Hypothalamus (tissue), 51 donors: ENCODE measurements at regions not wholly inside any gene's neighbourhood (a gene's known extent, or its start where the extent isn't known, plus 50 kb on each side); places are given as distances from the start of the nearest gene placed in this dataset.
A peak's percentile ranks its signal among the peaks of the same experiment; 100 is the strongest.
"Not testable (repeated sequence)": the region's sequence is repeated elsewhere in the genome, so short reads cannot be mapped to it uniquely, and the experiment has no call there.

Experiments used
- DNase-seq, 51 donors: peaks; one replicate each; lab custom pipeline; 2025; lab: John Stamatoyannopoulos, UW

DNA sequence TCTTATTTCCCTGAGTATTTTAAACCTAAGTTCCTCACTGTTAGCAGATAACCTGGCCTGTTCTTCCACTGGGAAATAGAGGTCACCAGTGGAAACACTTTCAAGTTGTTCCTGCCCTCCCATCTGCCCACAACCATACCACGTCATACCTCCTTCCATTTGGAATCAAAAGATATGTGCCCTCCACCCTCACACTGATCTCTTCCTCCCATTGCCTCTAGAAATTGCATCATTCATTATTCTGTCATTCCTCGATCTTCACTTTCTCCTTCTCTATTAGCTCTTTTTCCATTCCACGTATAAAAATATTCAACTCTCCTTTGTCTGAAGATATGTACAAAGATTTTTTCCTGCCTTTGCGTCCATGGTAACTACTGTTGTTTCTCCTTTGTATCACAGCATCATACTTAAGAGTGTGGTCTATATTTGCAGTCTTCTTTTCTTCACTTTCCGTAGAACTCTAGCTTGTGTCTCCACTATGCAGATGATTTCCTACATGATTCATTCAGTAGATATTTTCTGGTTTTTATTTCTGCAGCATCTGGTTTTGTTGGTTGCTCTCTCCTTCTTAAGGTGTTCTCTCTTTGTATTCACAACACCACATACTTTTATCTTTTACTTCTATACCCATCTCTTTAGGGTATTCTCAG is 312.3 kb downstream of the REEP3 start:
- DNase-seq = no peak

DNA sequence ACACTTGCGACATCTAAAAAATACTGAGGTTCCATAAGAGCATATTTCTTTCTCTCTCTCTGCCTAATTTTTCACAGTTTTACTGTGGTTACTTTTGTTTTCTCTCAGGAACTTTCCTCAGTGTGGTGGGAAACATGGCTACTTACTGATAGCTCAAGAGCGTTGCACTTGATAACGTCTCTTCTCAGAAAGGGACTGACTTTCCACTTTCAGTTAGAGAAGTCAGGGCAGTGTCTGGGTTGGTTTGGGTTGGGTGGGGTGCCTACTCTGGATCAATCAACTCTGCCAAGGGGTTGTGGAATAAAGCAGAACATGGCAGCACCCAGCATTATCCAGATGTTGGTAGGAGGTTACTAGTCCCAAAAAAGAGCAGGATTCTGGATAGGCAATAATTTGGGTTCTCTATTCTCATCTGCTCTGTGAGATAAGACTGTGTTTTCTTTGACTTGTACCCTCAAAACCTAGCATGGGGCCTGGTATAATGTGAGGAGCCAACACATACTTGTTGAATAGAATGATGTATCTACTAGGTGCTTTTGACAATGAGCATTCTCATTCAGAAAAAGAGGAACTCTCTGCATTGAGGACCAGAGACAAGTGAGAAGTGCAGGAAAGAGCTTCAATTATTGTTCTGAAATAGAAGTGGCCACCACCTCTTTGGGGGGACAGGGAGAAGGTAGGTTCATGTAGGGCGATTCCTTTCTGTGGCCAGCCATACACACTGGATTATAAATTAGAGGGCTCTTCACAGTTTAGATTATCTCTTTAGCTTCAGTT is 315.7 kb downstream of the REEP3 start:
- no peak for DNase-seq

DNA sequence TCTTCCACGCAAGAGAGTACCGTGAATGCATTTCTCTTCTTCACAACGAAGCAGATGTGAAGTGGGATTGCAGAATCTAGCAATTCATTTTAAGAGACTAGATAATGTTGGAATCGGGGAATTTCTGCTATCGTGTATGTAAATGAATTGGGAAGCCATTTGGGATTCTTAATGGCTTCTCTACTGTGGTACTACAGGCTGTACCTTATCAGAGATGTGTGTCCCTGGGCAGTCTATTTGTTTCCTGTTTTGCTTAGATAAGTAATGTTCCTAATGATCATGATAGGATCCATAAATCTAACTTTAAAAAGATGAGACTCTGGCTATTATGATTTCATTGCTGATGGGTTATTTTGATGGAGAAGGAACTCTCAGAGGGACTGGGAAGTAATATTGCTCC is 320.6 kb downstream of the REEP3 start:
- no peak for DNase-seq

DNA sequence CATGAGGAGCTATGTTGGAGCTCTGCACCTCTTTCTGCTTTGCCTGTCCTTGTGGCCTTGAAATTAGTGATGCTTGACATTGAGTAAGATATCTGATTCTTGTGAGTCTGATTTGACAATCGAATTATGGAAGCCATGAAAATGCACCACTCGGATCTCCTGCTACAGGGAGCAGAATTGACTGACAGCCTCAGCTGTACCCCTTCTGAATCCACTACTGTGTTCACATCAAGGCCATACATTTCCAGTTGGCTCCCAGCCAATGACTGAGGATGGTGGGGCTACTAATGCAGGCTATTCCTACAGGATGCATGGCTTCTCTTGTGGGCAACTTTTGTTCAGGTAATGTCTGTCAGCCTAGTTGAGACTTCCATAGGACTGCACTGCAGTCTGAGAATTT is 321.9 kb downstream of the REEP3 start:
- DNase-seq = no peak

DNA sequence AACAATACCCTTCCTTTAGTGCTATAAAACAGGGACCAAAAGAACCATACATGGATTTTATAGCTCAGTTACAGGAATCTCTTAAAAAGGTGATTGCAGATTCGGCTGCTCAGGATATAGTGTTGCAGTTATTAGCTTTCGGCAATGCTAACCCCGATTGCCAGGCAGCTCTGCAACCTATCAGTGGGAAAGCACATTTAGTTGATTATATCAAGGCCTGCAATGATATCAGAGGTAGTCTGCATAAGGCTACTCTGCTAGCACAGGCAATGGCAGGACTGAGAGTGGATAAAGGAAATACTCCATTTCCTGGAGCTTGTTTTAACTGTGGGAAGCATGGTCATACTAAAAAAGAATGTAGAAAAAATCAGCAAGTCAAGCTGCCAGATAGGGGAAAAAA is 327.7 kb downstream of the REEP3 start:
- not testable (repeated sequence) for DNase-seq

DNA sequence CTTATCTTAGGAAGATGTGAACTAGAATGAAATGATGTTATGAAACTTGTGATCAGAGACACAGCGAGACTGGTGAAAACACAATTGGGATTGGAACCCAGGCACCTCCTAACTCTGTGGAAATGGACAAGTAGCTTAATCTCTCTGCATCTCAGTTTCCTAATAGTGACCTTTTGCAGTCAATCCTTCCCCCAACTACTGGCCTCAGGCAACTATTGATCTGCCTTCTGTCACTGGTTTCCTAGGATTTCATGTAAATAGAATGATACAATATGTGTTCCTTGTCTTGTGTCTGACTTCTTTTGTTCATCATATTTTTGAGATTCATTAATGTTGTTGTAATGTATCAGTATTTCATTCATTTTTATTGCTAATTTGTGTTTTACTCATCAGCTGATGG is 341.7 kb downstream of the REEP3 start:
- DNase-seq = no peak

DNA sequence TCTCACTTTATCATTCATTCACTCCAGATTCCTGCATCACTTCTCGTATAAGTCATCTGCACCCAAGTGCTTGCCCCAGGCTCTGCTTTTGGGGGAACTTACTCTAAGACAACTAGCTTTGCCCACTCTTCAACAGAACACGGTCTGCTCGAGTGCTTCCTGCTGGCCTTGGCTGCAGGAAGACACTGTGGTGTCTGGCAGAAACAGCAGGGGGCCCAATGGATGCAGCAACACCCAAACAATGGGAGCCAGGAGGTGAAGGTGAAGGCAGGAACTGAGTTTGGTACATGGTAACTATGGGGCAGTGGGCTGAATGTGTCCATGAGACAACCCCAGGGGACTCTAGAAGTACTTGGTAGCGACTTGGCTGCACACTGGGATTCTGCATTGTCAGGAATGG is 344.0 kb downstream of the REEP3 start:
- no peak for DNase-seq

DNA sequence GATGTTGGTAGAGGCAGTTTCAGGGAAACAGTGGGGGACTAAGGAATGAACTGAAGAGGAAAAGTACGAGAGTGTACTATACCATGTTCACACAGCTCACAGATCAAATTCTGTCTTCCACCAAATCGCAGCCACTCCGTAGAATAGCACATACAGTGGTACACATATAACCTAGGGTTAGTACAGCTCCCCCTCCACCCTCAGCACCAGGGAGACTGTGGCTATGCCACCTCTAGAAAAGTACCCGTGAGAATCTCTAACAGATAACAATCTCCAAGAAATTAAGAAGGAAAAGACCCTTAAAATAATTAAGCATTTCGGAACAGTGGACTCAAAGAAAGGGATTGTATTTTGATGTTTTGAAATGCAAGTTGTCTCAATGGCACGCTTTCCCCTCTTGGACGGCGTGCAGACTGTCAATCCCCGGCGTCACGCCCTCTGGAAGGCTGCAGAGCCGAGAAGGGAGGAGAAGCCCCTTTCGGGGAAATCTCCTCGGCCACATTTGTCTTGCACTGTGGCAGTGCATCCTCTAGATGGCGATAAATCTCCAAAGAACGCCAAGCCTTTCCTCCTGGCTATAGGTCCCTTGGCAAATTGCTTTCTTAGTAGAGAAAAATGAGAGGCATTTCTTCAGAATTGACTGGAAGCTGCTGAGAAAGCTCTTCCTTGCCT is 345.0 kb downstream of the REEP3 start:
- DNase-seq = peak in 35 of 51 donors; percentile 0 to 63 (median 16)

DNA sequence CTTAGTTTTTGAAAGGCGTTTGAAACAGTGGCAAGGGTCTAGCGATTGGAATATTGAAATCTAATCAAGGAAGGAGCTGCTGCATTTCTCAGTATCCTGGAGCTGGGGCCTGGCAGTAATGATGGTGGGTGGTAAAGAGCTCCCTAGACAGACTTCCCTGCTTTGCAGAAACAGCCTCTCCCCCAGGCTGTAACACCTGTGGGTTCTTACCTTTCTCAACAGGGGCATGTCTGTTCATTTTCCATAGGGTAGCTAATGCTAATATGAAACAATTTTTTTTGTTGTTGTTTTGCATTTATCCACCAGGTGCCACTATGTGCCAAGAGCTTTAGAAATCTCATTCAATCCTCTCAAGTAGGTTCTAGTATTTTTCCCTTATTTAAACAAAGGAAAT is 345.5 kb downstream of the REEP3 start:
- peak in 1 of 51 donors; percentile 51 for DNase-seq

DNA sequence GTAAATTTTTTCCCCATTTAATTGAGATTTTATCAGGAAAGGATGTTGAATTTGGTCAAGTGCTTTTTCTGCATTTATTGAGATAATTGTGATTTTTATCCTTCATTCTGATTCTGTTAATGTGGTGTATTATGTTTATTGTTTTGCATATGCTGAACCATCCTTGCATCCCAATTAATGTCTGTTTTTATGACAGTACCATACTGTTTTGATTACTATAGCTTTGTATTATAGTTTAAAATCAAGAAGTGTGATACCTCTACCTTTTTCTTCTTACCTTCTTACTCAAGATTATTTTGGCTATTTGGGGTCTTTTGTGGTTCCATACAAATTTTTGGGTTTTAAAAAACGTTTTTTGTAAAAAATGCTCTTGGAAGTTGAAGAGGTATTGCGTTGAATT is 357.2 kb downstream of the REEP3 start:
- DNase-seq = no peak

DNA sequence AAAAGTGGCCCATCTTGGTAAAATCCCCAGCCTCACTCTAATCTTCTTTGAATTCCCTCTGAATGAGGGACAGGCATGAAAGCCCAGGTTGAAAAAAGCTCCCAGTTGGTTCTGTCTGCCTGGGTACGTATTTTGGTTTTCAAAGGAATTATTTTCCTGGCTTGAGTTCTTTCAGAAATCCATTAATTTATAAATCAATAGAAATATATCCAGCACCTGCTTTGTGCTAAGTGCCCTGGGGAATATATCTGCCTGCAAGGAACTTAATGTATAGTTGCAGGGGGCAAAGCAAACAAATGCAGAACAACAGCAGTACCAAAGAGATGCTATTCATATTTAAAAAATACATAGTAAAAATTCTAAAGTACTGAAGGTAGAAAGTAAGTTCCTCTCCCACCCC is 362.7 kb downstream of the REEP3 start:
- DNase-seq = no peak

DNA sequence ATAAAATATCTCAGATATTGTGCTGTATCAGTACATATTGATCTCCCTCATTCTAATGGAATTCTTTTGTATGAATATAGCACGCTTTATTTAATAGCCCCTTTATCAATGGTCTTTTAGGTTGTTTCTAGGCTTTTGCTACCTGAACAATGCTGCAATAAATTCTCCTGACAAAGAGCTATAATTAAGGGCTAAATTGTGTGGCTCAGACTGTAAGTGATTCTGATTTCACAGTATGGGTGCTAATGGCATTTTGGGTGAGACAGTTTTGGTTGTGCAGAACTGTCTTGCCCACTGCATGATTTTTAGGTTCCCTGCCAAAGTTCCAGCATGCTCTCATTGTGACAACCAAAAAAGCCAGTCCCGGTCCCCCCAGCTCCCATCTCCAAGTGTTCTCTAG is 363.2 kb downstream of the REEP3 start:
- no peak for DNase-seq

DNA sequence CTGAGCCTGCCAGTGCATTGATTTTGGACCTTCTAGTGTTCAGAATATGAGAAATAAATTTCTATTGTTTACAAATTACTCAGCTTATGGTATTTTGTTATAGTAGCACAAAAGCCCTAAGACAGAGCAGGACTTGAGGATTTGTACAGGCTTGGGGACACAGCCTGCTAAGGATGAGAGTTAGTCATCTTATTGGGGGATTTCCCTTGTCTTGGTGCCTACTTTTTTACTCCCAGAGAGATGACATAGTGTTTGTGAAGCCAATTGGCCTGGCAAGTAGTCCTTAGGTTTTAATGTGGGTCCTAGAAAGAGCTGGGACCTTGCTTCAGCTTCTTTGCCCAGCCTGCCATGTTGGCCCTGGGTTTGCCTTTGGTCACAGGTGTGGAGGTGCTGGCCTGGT is 364.0 kb downstream of the REEP3 start:
- DNase-seq = no peak

DNA sequence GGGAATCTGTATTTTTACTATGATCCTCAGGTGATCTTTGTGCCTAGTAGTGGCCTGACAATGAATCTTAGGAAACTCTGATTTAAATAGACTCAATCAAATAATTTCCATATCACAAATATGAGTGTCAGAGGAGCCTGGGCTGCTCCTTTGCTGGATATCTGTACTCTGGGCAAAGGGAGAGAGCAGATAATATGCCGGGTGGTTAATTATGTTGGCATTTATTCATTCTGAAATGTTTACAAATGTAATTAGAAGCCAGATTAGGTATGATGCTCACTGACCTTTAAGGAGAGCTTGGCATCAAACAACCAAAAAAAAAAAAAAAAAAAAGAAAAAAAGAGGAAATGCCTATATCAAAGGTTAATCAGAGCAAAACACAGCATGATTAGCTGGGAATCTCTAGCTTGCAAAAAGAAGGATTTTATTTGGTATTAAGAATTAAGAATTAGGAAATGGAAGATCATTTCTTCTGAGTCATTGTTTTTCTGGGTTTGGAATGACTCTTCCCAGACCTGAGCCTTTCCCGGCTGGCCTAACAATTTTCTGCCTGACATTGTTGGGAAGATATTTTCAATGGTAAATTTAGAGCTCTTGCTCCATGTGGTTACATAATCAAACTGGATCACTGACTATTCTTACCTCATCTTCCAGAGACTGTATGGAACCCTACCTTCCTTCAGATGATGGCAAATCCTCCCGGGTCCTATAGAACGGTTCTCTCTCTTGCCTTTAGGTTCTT is 365.3 kb downstream of the REEP3 start:
- no peak for DNase-seq

DNA sequence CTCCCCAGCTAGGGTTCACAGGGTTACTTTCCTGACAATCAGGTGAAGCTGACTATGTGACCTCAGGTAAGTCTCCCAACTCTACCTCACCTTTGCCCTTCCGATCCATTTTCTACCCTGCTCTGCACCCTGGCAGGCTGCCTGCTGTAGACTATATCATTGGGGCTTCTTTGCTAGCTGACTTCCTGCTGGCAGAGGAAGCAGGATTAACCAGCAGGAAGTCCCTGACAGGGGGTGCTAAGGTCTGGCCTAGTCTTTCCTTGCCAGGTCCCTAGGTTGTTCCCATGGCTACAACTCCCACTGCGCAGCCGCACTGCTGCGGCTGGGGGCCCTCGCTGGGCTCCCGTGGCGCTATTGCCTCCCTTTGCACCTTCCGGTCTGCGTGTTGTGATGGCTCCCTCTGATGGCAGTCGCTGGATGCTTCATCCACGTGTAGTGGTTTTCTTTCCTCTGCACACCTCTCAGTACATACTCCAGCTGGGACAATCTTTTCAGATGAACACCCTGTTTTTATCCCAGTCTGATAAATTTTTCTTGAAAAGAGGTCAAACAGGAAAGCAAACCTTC is 365.9 kb downstream of the REEP3 start:
- DNase-seq = no peak

DNA sequence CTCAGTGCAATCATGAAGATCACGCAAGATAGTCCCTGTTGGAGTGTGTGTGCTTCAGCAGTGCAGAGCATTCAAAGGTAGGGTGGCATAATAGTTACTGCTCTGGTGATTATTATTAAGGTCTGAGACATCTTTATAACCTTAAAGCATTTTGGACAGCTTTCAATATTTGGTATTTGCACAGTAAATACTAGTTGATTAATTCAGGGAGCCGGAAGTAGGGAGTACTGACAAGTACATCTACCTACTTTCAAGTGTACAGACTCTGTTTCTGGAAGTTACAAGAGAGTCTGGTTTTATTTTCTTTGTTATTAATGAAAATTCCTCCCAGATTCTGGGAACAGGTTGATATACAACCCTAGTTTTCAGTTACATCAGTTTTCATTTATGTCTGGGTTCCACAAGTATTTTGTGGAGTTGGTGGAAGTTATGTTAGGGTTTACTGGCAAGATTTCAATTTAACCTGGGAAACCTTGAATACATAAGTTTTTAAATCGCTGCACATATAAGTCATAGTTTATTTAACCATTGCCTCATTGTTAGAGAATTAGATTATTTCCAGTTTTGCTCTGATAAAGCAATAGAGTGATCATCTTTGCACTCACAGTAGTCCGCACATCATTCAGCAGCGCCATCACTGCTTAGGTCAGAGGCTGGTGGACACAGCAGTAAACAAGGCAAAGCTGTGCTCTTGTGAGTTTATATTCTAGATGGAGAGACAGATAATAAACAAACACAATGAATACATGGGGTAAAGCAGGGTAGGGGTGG is 366.6 kb downstream of the REEP3 start:
- DNase-seq = no peak

DNA sequence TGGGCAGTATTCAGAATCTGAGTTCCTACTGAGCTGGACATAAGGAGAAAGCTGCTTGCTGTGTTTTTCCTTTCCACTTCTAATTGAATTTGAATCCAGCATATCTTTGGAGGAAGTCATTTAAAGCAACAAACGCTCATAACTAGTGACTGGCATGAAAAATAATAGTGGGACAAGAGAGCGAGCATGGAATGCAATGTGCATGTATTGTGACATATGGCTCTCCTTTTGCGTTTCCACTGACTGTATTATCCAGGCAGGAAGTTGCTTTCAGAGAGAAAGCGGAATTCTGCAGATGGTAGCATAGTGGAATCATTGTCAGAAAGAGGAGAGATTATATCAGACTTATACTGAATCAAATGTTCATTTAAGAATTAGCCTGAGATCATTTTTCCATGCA is 368.6 kb downstream of the REEP3 start:
- no peak for DNase-seq

DNA sequence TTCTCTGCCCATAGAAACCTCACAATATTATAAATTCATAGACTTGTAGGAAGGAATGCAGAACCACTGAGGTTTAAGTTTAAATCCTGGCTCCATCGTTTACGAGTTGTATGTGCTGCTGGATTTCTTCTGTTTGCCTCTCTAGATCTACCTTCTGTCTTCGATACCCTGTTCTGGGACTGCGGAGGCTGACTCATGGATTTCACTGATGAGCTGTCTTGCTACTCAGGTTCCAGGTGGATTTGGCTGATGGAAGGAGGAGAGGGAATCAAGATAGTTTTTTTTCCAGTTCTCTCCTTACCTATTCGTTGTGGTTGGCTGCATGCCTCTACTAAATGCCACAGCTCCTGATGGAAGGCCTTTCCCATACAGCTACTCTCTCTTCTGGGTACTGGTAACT is 375.8 kb downstream of the REEP3 start:
- DNase-seq = no peak

DNA sequence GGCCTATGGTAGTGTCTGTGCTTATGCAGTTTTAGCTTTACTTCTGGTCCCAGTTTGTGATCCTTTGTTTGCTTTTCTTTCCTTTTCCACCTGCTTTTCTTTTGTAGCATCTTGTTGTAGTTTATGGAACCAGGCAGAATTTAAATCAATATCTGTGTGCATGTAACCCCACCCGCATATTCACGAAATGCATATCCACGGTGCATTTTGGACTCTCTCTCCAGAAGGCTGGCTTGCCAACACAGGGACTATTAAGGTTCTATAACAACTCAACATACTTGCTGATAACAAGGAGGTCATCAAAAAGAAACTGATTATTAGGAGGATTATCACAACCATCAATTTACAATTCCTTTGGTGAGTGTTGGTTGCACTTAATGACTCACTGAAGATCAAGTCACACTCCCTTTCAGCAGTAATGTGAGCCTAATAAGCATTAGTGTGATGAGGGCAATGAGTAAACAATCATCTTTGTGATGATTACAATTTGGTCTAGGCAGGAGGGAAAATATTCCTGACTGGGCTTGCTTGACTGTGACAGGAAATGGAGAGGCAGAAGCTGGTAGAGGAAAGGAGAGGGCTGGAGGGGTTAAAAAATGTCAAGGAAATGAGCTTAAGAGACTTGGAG is 378.6 kb downstream of the REEP3 start:
- DNase-seq = no peak

DNA sequence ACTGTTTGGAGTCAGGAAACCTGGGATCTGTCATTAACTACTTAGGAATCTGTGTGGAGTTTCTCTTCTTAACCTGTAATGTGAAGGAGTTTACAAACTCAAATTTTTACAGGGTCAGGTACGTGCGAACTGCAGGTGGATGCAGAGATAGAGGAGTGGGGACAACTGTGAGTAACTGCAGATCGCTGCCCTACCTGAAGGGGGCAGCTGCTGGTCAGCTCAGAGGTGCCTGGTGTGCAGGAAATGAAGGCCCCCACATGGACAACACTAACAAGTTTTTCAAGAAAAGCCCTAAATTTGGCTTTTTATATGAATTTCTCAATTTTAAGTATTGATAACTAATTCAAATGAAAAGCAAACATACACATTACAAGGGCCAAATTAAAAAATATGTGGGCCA is 380.0 kb downstream of the REEP3 start:
- no peak for DNase-seq
